HCT116 (cell line): ENCODE measurements at regions not wholly inside any gene's neighbourhood (a gene's known extent, or its start where the extent isn't known, plus 50 kb on each side); places are given as distances from the start of the nearest gene placed in this dataset.

Experiments used
- ATAC-seq: fragments of 200-7000 bp; cut with Tn5 transposase; 2 replicates; pipeline ENCODE4 v1.9.1; 2020; ENCODE audit warnings: mild to moderate bottlenecking, moderate library complexity
- BruUV-seq: library from RNA; stranded (reverse); fragments of 400-500 nt; replicated peaks from 2 replicates; lab custom pipeline; 2021; lab: Mats Ljungman, UMichigan
- CTCF ChIA-PET: fragments of 300-600 bp; sonication (Branson Sonifier 250); formaldehyde crosslinking; loops from one replicate; lab custom pipeline; 2021; ENCODE audit warnings: antibody characterized with exemption; lab: Charles Lee
- POLR2A ChIA-PET: fragments of 300-600, 350-600 bp; sonication (Branson Sonifier 250); formaldehyde crosslinking; loops from one replicate; lab custom pipeline; 2021; ENCODE audit warnings: antibody characterized with exemption; lab: Charles Lee
- RAD21 ChIA-PET, 2 experiments: fragments of 300-600 bp; sonication (Branson Sonifier 250); formaldehyde crosslinking; loops; one replicate each; lab custom pipeline; 2023; ENCODE audit warnings: low total read pairs in 2 of 2; ENCODE audit not compliant: uncharacterized antibody in 2 of 2, unreplicated experiment in 2 of 2, low non-redundant PET in 1 of 2; lab: Charles Lee
- DNase-seq: peaks from one replicate; pipeline ENCODE4 v3.0.0-alpha.2; 2010; ENCODE audit warnings: low read depth, low spot score
- H2AFZ ChIP-seq: fragments of 200-600 bp; shearing (Covaris generic), sonication (generic); 2 replicates; pipeline ENCODE4 v1.6.1; 2017; ENCODE audit warnings: low read depth, mixed run types, mixed read lengths, antibody characterized with exemption, low read length; ENCODE audit not compliant: poor library complexity, severe bottlenecking
- H3K27ac ChIP-seq: 2 replicates; pipeline ENCODE4 v1.5.1; 2012; ENCODE audit warnings: low read depth, low read length
- H3K27me3 ChIP-seq: fragments of 200-600 bp; sonication (generic); 2 replicates; pipeline ENCODE4 v1.6.1; 2016; ENCODE audit warnings: mixed run types, low read length, mixed read lengths; ENCODE audit not compliant: insufficient read depth
- H3K36me3 ChIP-seq, 2 experiments: fragments of 200-500 bp in 1 of 2; fragments of 200-600 bp in 1 of 2; sonication (Bioruptor generic) in 1 of 2; sonication (generic) in 1 of 2; 2 replicates each; pipeline versions ENCODE4 v1.5.1 to v1.6.1; 2014 to 2016; ENCODE audit warnings: low read length in 2 of 2, inconsistent platforms in 1 of 2, mixed read lengths in 1 of 2, mixed run types in 1 of 2; ENCODE audit not compliant: insufficient read depth in 2 of 2, control insufficient read depth in 1 of 2
- H3K4me1 ChIP-seq, 2 experiments: fragments of 200-600 bp in 1 of 2; sonication (generic) in 1 of 2; 2 replicates each; pipeline versions ENCODE4 v1.5.1 to v1.6.1; 2012 to 2017; ENCODE audit warnings: low read length in 2 of 2, inconsistent platforms in 1 of 2, mild to moderate bottlenecking in 1 of 2, mixed read lengths in 1 of 2, mixed run types in 1 of 2, moderate library complexity in 1 of 2; ENCODE audit not compliant: insufficient read depth in 2 of 2, control insufficient read depth in 1 of 2
- H3K4me2 ChIP-seq: fragments of 200-600 bp; sonication (generic); 2 replicates; pipeline ENCODE4 v1.6.1; 2017; ENCODE audit warnings: mixed run types, low read length, mixed read lengths
- H3K4me3 ChIP-seq, 2 experiments: fragments of 200-600 bp in 1 of 2; sonication (generic) in 1 of 2; replicated peaks in 1 of 2; 2 replicates each; pipeline ENCODE4 v1.5.1; 2011 to 2016; ENCODE audit warnings: low read length in 2 of 2, control low read depth in 1 of 2, low read depth in 1 of 2, mild to moderate bottlenecking in 1 of 2, mixed read lengths in 1 of 2, mixed run types in 1 of 2
- H3K79me2 ChIP-seq: fragments of 200-600 bp; sonication (generic); 2 replicates; pipeline ENCODE4 v1.6.1; 2017; ENCODE audit warnings: mild to moderate bottlenecking, mixed run types, low read length, moderate library complexity, mixed read lengths; ENCODE audit not compliant: insufficient read depth
- H3K9ac ChIP-seq: fragments of 200-600 bp; sonication (generic); 2 replicates; pipeline ENCODE4 v1.6.1; 2016; ENCODE audit warnings: low read length, mixed read lengths
- H3K9me2 ChIP-seq: fragments of 200-600 bp; sonication (generic), shearing (Covaris generic); 2 replicates; pipeline ENCODE4 v1.6.1; 2017; ENCODE audit warnings: mixed run types, mild to moderate bottlenecking, moderate library complexity; ENCODE audit not compliant: insufficient read depth
- H3K9me3 ChIP-seq, 2 experiments: fragments of 200-500 bp in 1 of 2; fragments of 200-600 bp in 1 of 2; sonication (Bioruptor generic) in 1 of 2; sonication (generic) in 1 of 2; 2 replicates each; pipeline ENCODE4 v1.6.1; 2014 to 2017; ENCODE audit warnings: low read length in 2 of 2, mixed read lengths in 2 of 2, inconsistent platforms in 1 of 2, low read depth in 1 of 2, mild to moderate bottlenecking in 1 of 2, mixed run types in 1 of 2, moderate library complexity in 1 of 2; ENCODE audit not compliant: control insufficient read depth in 1 of 2, insufficient read depth in 1 of 2
- H4K20me1 ChIP-seq: fragments of 200-600 bp; sonication (generic), shearing (Covaris generic); 2 replicates; pipeline ENCODE4 v1.6.1; 2017; ENCODE audit warnings: mixed run types, mild to moderate bottlenecking, moderate library complexity; ENCODE audit not compliant: insufficient read depth
- CEBPB ChIP-seq: IDR thresholded peaks from 2 replicates; pipeline ENCODE4 v1.6.1; 2012; ENCODE audit warnings: low read depth
- EGR1 ChIP-seq: IDR thresholded peaks from 2 replicates; pipeline ENCODE4 v1.6.1; 2012; ENCODE audit warnings: low read depth
- EZH2 ChIP-seq: fragments of 200-600 bp; sonication (generic); IDR thresholded peaks from 2 replicates; pipeline ENCODE4 v1.6.1; 2017; ENCODE audit warnings: antibody characterized with exemption, mixed run types
- EZH2phosphoT487 ChIP-seq: fragments of 200-600 bp; IDR thresholded peaks from 2 replicates; pipeline ENCODE4 v1.6.1; 2018; ENCODE audit warnings: antibody characterized with exemption, borderline replicate concordance
- FOSL1 ChIP-seq: IDR thresholded peaks from 2 replicates; pipeline ENCODE4 v1.6.1; 2012; ENCODE audit warnings: low read depth
- RAD21 ChIP-seq: IDR thresholded peaks from 2 replicates; pipeline ENCODE4 v1.6.1; 2012; ENCODE audit warnings: low read depth, mild to moderate bottlenecking
- SRF ChIP-seq: IDR thresholded peaks from 2 replicates; pipeline ENCODE4 v1.6.1; 2012; ENCODE audit warnings: low read depth
- TCF7L2 ChIP-seq: IDR thresholded peaks from 2 replicates; pipeline ENCODE4 v1.7.0; 2011; ENCODE audit warnings: borderline replicate concordance, inconsistent platforms; ENCODE audit not compliant: insufficient read depth, insufficient read length; ENCODE audit errors: extremely low read depth
- intact Hi-C: fragments of 100-400 bp; cut with micrococcal nuclease; formaldehyde crosslinking; loops from 2 replicates; pipeline ENCODE4 v1.10.0; 2022
- TF ChIP-seq, protein P1 (sequence below): IDR thresholded peaks from 2 replicates; pipeline ENCODE4 v1.6.1; 2011; ENCODE audit warnings: mild to moderate bottlenecking, low read length, moderate library complexity; ENCODE audit not compliant: insufficient replicate concordance; ENCODE audit errors: extremely low read depth
- TF ChIP-seq, protein P2 (sequence below): IDR thresholded peaks from 2 replicates; pipeline ENCODE4 v1.6.1; 2012

DNA sequence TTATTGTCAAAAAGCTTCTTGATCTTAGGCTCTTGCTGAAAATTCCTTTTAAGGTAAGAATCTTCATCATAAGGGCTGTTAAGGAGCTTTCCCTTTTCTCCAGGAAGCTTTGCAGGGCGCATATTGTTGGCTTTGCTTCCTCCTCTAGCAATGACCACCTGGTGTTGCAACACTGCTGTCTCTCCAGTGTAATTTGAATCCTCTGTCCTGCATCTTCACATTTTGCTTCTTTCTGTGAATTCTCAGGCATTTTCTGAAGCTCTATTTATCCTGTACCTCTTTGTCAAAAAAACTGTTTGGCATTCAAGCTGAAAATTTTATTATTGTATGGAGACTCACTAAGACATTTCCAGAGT is 533.1 kb upstream of the CHAC2 start:
- ChIA-PET CTCF (no interaction called here), POLR2A (no interaction called here), RAD21 (no interaction called here)
- ATAC-seq (no peak), DNase-seq (no peak)
- BruUV-seq: no TSS peak
- no peaks in the 10 kb centered on the region for H3K79me2 ChIP-seq
- no peak overlapping the region for H3K9ac ChIP-seq
- no peaks in the 10 kb centered on the region for H3K9me3 ChIP-seq
- no peaks in the 10 kb centered on the region for H3K27me3 ChIP-seq
- no peaks in the 10 kb centered on the region for H3K36me3 ChIP-seq
- intact Hi-C loops: no loop called here
- TF ChIP-seq TCF7L2 (no peak), CEBPB (peak; percentile 73; the same call in 1 of the 2 replicates)
- H2AFZ ChIP-seq: no peak overlapping the region
- no peaks in the 10 kb centered on the region for H3K9me2 ChIP-seq
- no peak overlapping the region for H3K27ac ChIP-seq
- H3K4me2 ChIP-seq: no peak overlapping the region
- H4K20me1 ChIP-seq: no peaks in the 10 kb centered on the region
- no peak overlapping the region for H3K4me3 ChIP-seq
- H3K4me1 ChIP-seq: no peaks in the 10 kb centered on the region

DNA sequence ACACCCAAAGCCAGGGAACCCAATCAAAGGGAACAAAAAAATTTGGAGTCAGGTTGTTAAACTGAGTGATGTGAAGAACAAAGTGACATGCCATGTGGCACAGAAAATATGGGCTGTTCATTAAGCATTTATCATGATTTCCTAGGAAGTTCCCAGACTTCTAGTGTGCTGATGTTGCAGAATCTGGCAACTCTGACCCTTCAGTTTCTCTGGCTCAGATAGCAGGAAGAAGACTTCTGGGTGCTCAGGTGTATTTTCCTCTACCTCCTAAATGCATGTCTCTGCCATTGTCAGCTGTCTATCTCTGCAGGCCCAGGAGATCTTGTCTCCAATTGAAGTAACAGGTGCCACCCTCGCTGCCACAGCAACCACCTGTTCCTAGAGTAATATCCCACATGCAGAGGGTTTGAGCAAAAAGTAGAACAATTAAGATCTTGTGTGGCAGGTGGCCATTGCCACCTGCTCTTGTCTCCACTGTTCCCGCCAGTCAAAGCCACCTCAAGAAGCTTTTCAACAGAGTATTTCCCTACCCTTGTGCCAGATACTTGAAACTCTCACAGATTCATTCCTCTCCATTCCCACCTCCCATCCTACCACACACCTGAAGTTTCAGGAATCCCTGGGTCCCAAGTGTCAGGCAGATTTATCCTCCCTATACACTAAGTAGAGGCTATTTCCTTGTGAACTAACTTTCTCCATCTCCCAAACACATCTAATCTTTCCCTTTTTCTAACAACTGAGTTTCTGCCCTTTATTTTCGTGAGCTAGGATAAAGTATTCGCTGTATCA is 533.7 kb upstream of the CHAC2 start:
- no peak overlapping the region for H2AFZ ChIP-seq
- H3K9me3 ChIP-seq: no peaks in the 10 kb centered on the region
- no peak overlapping the region for H3K9ac ChIP-seq
- H3K4me2 ChIP-seq: no peak overlapping the region
- CTCF ChIA-PET: no interaction called here
- no peaks in the 10 kb centered on the region for H3K36me3 ChIP-seq
- no peaks in the 10 kb centered on the region for H3K79me2 ChIP-seq
- H4K20me1 ChIP-seq: no peaks in the 10 kb centered on the region
- no peaks in the 10 kb centered on the region for H3K4me1 ChIP-seq
- TF ChIP-seq RAD21: no peak
- no peak for TF ChIP-seq EGR1
- no peak for TF ChIP-seq SRF
- TF ChIP-seq FOSL1: no peak
- TF ChIP-seq, protein P1, sequence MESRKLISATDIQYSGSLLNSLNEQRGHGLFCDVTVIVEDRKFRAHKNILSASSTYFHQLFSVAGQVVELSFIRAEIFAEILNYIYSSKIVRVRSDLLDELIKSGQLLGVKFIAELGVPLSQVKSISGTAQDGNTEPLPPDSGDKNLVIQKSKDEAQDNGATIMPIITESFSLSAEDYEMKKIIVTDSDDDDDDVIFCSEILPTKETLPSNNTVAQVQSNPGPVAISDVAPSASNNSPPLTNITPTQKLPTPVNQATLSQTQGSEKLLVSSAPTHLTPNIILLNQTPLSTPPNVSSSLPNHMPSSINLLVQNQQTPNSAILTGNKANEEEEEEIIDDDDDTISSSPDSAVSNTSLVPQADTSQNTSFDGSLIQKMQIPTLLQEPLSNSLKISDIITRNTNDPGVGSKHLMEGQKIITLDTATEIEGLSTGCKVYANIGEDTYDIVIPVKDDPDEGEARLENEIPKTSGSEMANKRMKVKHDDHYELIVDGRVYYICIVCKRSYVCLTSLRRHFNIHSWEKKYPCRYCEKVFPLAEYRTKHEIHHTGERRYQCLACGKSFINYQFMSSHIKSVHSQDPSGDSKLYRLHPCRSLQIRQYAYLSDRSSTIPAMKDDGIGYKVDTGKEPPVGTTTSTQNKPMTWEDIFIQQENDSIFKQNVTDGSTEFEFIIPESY: no peak
- TF ChIP-seq EZH2: no peak
- TF ChIP-seq, protein P2, sequence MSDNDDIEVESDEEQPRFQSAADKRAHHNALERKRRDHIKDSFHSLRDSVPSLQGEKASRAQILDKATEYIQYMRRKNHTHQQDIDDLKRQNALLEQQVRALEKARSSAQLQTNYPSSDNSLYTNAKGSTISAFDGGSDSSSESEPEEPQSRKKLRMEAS: no peak
- TF ChIP-seq EZH2phosphoT487: no peak
- ATAC-seq (no peak), DNase-seq (no peak)
- no peak overlapping the region for H3K27ac ChIP-seq
- no peaks in the 10 kb centered on the region for H3K9me2 ChIP-seq
- H3K27me3 ChIP-seq: no peaks in the 10 kb centered on the region
- H3K4me3 ChIP-seq: no peak overlapping the region
- intact Hi-C loops: no loop called here
- POLR2A ChIA-PET: no interaction called here
- RAD21 ChIA-PET: no interaction called here
- no TSS peak for BruUV-seq
